ENCODE measurements at regions not wholly inside any gene's neighbourhood (a gene's known extent, or its start where the extent isn't known, plus 50 kb on each side); places are given as distances from the start of the nearest gene placed in this dataset.

DNA sequence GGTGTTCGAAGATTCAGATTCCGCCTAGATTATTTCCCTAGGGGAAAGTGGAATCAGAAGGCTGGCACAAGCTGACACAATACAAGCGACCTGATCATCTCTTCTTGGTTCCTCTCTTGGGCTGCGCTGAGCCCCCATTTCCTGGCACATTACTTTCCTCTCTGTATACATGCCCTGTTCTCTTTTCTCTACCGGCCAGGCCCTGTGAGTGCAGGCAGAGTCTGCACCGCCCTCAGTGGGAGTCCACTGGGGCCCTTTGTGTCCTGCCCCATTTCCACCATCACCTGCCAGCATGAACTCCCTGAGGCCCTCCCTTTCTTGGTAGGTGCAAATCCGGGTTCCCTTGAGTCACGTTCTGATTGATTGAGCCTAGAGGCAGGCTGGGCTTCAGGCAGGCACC, 287.9 kb downstream of the MSX2 start:
- H3K27me3 ChIP-seq (replicated peaks; ENCODE audit: insufficient read depth, low read depth, low read length, poor library complexity): no peaks in the 10 kb centered on the region
- H3K4me1 ChIP-seq (ENCODE audit: insufficient read depth, low read length, poor library complexity, severe bottlenecking): no peaks in the 10 kb centered on the region
- no peaks in the 10 kb centered on the region for H3K9me3 ChIP-seq (ENCODE audit: low read depth, low read length, poor library complexity, severe bottlenecking)
- no peak for DNase-seq (ENCODE audit: low spot score)
- intact Hi-C loops (cut with micrococcal nuclease; ENCODE audit: unreplicated experiment): no loop called here
- BruUV-seq (replicated peaks): no TSS peak
- TF ChIP-seq, protein P1, sequence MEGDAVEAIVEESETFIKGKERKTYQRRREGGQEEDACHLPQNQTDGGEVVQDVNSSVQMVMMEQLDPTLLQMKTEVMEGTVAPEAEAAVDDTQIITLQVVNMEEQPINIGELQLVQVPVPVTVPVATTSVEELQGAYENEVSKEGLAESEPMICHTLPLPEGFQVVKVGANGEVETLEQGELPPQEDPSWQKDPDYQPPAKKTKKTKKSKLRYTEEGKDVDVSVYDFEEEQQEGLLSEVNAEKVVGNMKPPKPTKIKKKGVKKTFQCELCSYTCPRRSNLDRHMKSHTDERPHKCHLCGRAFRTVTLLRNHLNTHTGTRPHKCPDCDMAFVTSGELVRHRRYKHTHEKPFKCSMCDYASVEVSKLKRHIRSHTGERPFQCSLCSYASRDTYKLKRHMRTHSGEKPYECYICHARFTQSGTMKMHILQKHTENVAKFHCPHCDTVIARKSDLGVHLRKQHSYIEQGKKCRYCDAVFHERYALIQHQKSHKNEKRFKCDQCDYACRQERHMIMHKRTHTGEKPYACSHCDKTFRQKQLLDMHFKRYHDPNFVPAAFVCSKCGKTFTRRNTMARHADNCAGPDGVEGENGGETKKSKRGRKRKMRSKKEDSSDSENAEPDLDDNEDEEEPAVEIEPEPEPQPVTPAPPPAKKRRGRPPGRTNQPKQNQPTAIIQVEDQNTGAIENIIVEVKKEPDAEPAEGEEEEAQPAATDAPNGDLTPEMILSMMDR (conservative IDR thresholded peaks at IDR 0.05; ENCODE audit: low read depth, low read length): no peak
- TF ChIP-seq EZH2 (IDR thresholded peaks at IDR 0.05; ENCODE audit: borderline replicate concordance, low read depth, low read length, poor library complexity, severe bottlenecking): no peak
- CTCF ChIA-PET: no interaction called here
- POLR2A ChIA-PET (ENCODE audit: low non-redundant PET): no interaction called here
- no peaks in the 10 kb centered on the region for H3K36me3 ChIP-seq (ENCODE audit: insufficient read depth, low read length, poor library complexity, severe bottlenecking)
- no peak overlapping the region for H3K4me3 ChIP-seq (ENCODE audit: low read depth, low read length, poor library complexity, severe bottlenecking)
- no peak overlapping the region for H3K27ac ChIP-seq (ENCODE audit: low read depth, low read length, poor library complexity, severe bottlenecking)

DNA sequence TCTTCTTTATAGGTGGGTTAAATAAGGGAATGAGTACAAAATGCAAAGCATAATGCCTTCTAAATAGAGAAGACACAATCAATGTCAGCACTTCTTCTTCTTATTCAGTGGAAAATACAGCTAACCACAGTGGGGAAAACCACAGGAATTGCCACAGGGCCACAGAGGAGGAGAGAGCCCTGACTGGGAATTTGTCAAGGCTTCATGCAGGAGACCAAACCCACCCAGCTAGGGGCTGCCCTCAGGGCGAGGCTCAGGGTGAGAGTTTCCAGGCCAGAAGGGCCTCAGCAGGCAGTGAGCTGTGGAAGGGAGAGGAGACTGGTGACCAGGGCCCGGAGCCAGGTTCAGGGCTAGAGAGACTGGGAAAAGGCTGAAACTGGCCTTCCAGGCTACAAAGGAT, 279.1 kb downstream of the MSX2 start:
- TF ChIP-seq, protein P1 (conservative IDR thresholded peaks at IDR 0.05; ENCODE audit: low read depth, low read length): no peak
- TF ChIP-seq EZH2 (IDR thresholded peaks at IDR 0.05; ENCODE audit: borderline replicate concordance, low read depth, low read length, poor library complexity, severe bottlenecking): no peak
- H3K27me3 ChIP-seq (replicated peaks; ENCODE audit: insufficient read depth, low read depth, low read length, poor library complexity): no peaks in the 10 kb centered on the region
- ChIA-PET POLR2A (ENCODE audit: low non-redundant PET) (no interaction called here), CTCF (no interaction called here)
- no peak overlapping the region for H3K4me3 ChIP-seq (ENCODE audit: low read depth, low read length, poor library complexity, severe bottlenecking)
- no peaks in the 10 kb centered on the region for H3K9me3 ChIP-seq (ENCODE audit: low read depth, low read length, poor library complexity, severe bottlenecking)
- no peak for DNase-seq (ENCODE audit: low spot score)
- H3K36me3 ChIP-seq (ENCODE audit: insufficient read depth, low read length, poor library complexity, severe bottlenecking): no peaks in the 10 kb centered on the region
- no peak overlapping the region for H3K27ac ChIP-seq (ENCODE audit: low read depth, low read length, poor library complexity, severe bottlenecking)
- H3K4me1 ChIP-seq (ENCODE audit: insufficient read depth, low read length, poor library complexity, severe bottlenecking): no peaks in the 10 kb centered on the region
- BruUV-seq (replicated peaks): no TSS peak
- intact Hi-C loops (cut with micrococcal nuclease; ENCODE audit: unreplicated experiment): no loop called here

DNA sequence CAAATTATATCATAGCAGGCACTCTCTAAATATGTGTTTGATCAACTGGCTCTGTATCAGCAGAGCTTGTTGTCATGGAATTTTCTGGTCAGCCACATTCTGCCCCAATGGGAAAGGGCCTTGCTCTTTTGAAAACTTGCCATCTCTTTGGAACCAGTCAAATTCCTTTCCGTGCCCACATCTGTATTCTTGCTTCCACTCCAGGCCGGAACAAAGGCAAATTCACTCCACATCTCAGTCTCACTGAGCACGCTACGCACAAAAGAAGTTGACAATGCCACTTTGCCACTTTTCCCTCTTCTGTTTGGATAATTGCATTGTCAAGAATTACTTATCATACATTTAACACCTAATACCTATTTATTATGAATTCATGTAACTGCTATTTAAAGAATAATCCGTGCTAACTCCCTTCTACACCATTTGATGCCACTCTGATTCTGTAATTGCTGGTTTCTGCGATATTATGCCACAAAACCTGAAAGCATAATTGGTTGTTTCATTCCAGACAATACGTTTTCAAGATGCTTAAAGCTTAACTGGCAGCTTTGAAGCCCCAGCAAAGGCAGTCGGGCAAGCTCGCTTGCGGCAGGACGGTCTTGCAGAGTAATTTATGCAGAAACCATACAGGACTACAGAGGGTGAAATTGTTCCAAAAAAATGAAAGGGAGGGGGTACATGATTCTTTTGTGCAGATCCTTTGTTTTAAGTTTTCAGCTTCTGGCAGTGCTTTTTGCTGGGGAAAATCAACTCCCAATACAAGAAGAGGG, 277.7 kb downstream of the MSX2 start:
- TF ChIP-seq, protein P1 (conservative IDR thresholded peaks at IDR 0.05; ENCODE audit: low read depth, low read length): no peak
- no peak for TF ChIP-seq EZH2 (IDR thresholded peaks at IDR 0.05; ENCODE audit: borderline replicate concordance, low read depth, low read length, poor library complexity, severe bottlenecking)
- intact Hi-C loops (cut with micrococcal nuclease; ENCODE audit: unreplicated experiment): no loop called here
- Histone ChIP-seq H3K9me3 (ENCODE audit: low read depth, low read length, poor library complexity, severe bottlenecking) (no peaks in the 10 kb centered on the region), H3K4me3 (ENCODE audit: low read depth, low read length, poor library complexity, severe bottlenecking) (no peak overlapping the region), H3K27me3 (replicated peaks; ENCODE audit: insufficient read depth, low read depth, low read length, poor library complexity) (no peaks in the 10 kb centered on the region), H3K4me1 (ENCODE audit: insufficient read depth, low read length, poor library complexity, severe bottlenecking) (no peaks in the 10 kb centered on the region), H3K27ac (ENCODE audit: low read depth, low read length, poor library complexity, severe bottlenecking) (no peak overlapping the region), H3K36me3 (ENCODE audit: insufficient read depth, low read length, poor library complexity, severe bottlenecking) (no peaks in the 10 kb centered on the region)
- POLR2A ChIA-PET (ENCODE audit: low non-redundant PET): no interaction called here
- no peak for DNase-seq (ENCODE audit: low spot score)
- BruUV-seq (replicated peaks): no TSS peak
- CTCF ChIA-PET: no interaction called here

Data from A673 (cell line).